ENCODE measurements at regions not wholly inside any gene's neighbourhood (a gene's known extent, or its start where the extent isn't known, plus 50 kb on each side); places are given as distances from the start of the nearest gene placed in this dataset.

GRCh38 chr18:67023059-67023458 is 419.2 kb upstream of the CDH19 start:
- Histone ChIP-seq H3K9me3 (no peaks in the 10 kb centered on the region), H3K36me3 (no peaks in the 10 kb centered on the region), H3K27me3 (replicated peaks; ENCODE audit: insufficient read depth) (no peaks in the 10 kb centered on the region), H3K4me3 (no peak overlapping the region), H3K4me1 (ENCODE audit: control insufficient read depth in 1 of 2, low read depth in 2 of 2) (no peaks in the 10 kb centered on the region), H3K27ac (no peak overlapping the region)
- ATAC-seq (ENCODE audit: insufficient number of reproducible peaks, low FRiP score, low read depth): no peak
- no peak for TF ChIP-seq CTCF (IDR thresholded peaks at IDR 0.05)
- DNase-seq (ENCODE audit: low spot score): no peak

- no peaks in the 10 kb centered on the region for H3K4me1 ChIP-seq (ENCODE audit: control insufficient read depth in 1 of 2, low read depth in 2 of 2)
- no peaks in the 10 kb centered on the region for H3K27me3 ChIP-seq (replicated peaks; ENCODE audit: insufficient read depth)
- no peaks in the 10 kb centered on the region for H3K36me3 ChIP-seq
- H3K27ac ChIP-seq: no peak overlapping the region
- DNase-seq (ENCODE audit: low spot score) (no peak), ATAC-seq (ENCODE audit: insufficient number of reproducible peaks, low FRiP score, low read depth) (no peak)
- no peak overlapping the region for H3K4me3 ChIP-seq
- no peak for TF ChIP-seq CTCF (IDR thresholded peaks at IDR 0.05)
- no peaks in the 10 kb centered on the region for H3K9me3 ChIP-seq
These were observed 407.0 kb upstream of the CDH19 start for GRCh38 chr18:67010919-67011318.

- no peaks in the 10 kb centered on the region for H3K9me3 ChIP-seq
- ATAC-seq (ENCODE audit: insufficient number of reproducible peaks, low FRiP score, low read depth): no peak
- H3K4me1 ChIP-seq (ENCODE audit: control insufficient read depth in 1 of 2, low read depth in 2 of 2): no peaks in the 10 kb centered on the region
- no peaks in the 10 kb centered on the region for H3K27me3 ChIP-seq (replicated peaks; ENCODE audit: insufficient read depth)
- no peaks in the 10 kb centered on the region for H3K36me3 ChIP-seq
- no peak for DNase-seq (ENCODE audit: low spot score)
- no peak overlapping the region for H3K4me3 ChIP-seq
- no peak overlapping the region for H3K27ac ChIP-seq
- no peak for TF ChIP-seq CTCF (IDR thresholded peaks at IDR 0.05)
These were observed 404.1 kb upstream of the CDH19 start for GRCh38 chr18:67007999-67008398.

GRCh38 chr18:67007085-67007484 is 403.2 kb upstream of the CDH19 start:
- DNase-seq (ENCODE audit: low spot score) (no peak), ATAC-seq (ENCODE audit: insufficient number of reproducible peaks, low FRiP score, low read depth) (no peak)
- no peaks in the 10 kb centered on the region for H3K36me3 ChIP-seq
- no peak for TF ChIP-seq CTCF (IDR thresholded peaks at IDR 0.05)
- no peaks in the 10 kb centered on the region for H3K27me3 ChIP-seq (replicated peaks; ENCODE audit: insufficient read depth)
- H3K4me3 ChIP-seq: no peak overlapping the region
- no peak overlapping the region for H3K27ac ChIP-seq
- H3K4me1 ChIP-seq (ENCODE audit: control insufficient read depth in 1 of 2, low read depth in 2 of 2): no peaks in the 10 kb centered on the region
- H3K9me3 ChIP-seq: no peaks in the 10 kb centered on the region

GRCh38 chr18:67001052-67001451 is 397.2 kb upstream of the CDH19 start:
- ATAC-seq (ENCODE audit: insufficient number of reproducible peaks, low FRiP score, low read depth) (no peak), DNase-seq (ENCODE audit: low spot score) (no peak)
- Histone ChIP-seq H3K36me3 (no peaks in the 10 kb centered on the region), H3K9me3 (no peaks in the 10 kb centered on the region), H3K27me3 (replicated peaks; ENCODE audit: insufficient read depth) (no peaks in the 10 kb centered on the region), H3K4me3 (no peak overlapping the region), H3K27ac (no peak overlapping the region), H3K4me1 (ENCODE audit: control insufficient read depth in 1 of 2, low read depth in 2 of 2) (no peaks in the 10 kb centered on the region)
- TF ChIP-seq CTCF (IDR thresholded peaks at IDR 0.05): no peak

Data from thoracic aorta (tissue), 2 donors.